HEK293T (cell line): ENCODE measurements at regions not wholly inside any gene's neighbourhood (a gene's known extent, or its start where the extent isn't known, plus 50 kb on each side); places are given as distances from the start of the nearest gene placed in this dataset.
"Not testable (repeated sequence)": the region's sequence is repeated elsewhere in the genome, so short reads cannot be mapped to it uniquely, and the experiment has no call there.

Experiments used
- CTCF ChIA-PET: fragments of 350-600 bp; formaldehyde crosslinking; extraction: SDS; loops from one replicate; lab custom pipeline; 2021; ENCODE audit warnings: antibody characterized with exemption, inconsistent platforms; lab: Yijun Ruan, JAX
- POLR2A ChIA-PET: fragments of 350-600 bp; formaldehyde crosslinking; extraction: SDS; loops from one replicate; lab custom pipeline; 2020; ENCODE audit warnings: antibody characterized with exemption, inconsistent platforms; lab: Yijun Ruan, JAX
- DNase-seq: peaks from one replicate; pipeline ENCODE4 v3.0.0; 2012; ENCODE audit warnings: mixed read lengths; ENCODE audit errors: extremely low spot score
- ARNT ChIP-seq: fragments of 450-650 bp; IDR thresholded peaks from 2 replicates; pipeline ENCODE4 v1.6.1; 2017; ENCODE audit warnings: mild to moderate bottlenecking
- BHLHE40 ChIP-seq: fragments of 450-650 bp; IDR thresholded peaks from 2 replicates; pipeline ENCODE4 v1.6.1; 2016; ENCODE audit warnings: mild to moderate bottlenecking, moderate library complexity, borderline replicate concordance
- CTBP1 ChIP-seq: fragments of 450-650 bp; IDR thresholded peaks from 2 replicates; pipeline ENCODE4 v1.6.1; 2016; ENCODE audit warnings: borderline replicate concordance
- ELF4 ChIP-seq: fragments of 450-650 bp; IDR thresholded peaks from 2 replicates; pipeline ENCODE4 v1.6.1; 2017; ENCODE audit warnings: antibody characterized with exemption
- FOXA1 ChIP-seq: fragments of 450-650 bp; IDR thresholded peaks from 2 replicates; pipeline ENCODE4 v1.6.1; 2016; ENCODE audit warnings: mild to moderate bottlenecking
- FOXK2 ChIP-seq: fragments of 450-650 bp; IDR thresholded peaks from 2 replicates; pipeline ENCODE4 v1.6.1; 2016; ENCODE audit warnings: mild to moderate bottlenecking
- FOXM1 ChIP-seq: fragments of 450-650 bp; IDR thresholded peaks from 2 replicates; pipeline ENCODE4 v1.6.1; 2017; ENCODE audit warnings: mild to moderate bottlenecking, borderline replicate concordance
- HDGF ChIP-seq: fragments of 450-650 bp; IDR thresholded peaks from 2 replicates; pipeline ENCODE4 v1.6.1; 2017; ENCODE audit warnings: antibody characterized with exemption, borderline replicate concordance
- L3MBTL2 ChIP-seq: fragments of 450-650 bp; conservative IDR thresholded peaks from 2 replicates; pipeline ENCODE4 v1.6.1; 2016; ENCODE audit warnings: mild to moderate bottlenecking
- LEF1 ChIP-seq: fragments of 450-650 bp; IDR thresholded peaks from 2 replicates; pipeline ENCODE4 v1.6.1; 2017; ENCODE audit warnings: mild to moderate bottlenecking, borderline replicate concordance
- NFRKB ChIP-seq: fragments of 450-650 bp; IDR thresholded peaks from 2 replicates; pipeline ENCODE4 v1.6.1; 2016; ENCODE audit warnings: mild to moderate bottlenecking, moderate library complexity
- SP1 ChIP-seq: fragments of 450-650 bp; IDR thresholded peaks from 2 replicates; pipeline ENCODE4 v1.6.1; 2017
- SUZ12 ChIP-seq: fragments of 450-650 bp; IDR thresholded peaks from 2 replicates; pipeline ENCODE4 v1.6.1; 2016; ENCODE audit warnings: mild to moderate bottlenecking
- TARDBP ChIP-seq: fragments of 450-650 bp; IDR thresholded peaks from 2 replicates; pipeline ENCODE4 v1.6.1; 2016
- ZNF384 ChIP-seq: fragments of 450-650 bp; IDR thresholded peaks from 2 replicates; pipeline ENCODE4 v1.6.1; 2016
- TF ChIP-seq, protein P1 (sequence below): fragments of 450-650 bp; IDR thresholded peaks from 2 replicates; pipeline ENCODE4 v1.6.1; 2016

DNA sequence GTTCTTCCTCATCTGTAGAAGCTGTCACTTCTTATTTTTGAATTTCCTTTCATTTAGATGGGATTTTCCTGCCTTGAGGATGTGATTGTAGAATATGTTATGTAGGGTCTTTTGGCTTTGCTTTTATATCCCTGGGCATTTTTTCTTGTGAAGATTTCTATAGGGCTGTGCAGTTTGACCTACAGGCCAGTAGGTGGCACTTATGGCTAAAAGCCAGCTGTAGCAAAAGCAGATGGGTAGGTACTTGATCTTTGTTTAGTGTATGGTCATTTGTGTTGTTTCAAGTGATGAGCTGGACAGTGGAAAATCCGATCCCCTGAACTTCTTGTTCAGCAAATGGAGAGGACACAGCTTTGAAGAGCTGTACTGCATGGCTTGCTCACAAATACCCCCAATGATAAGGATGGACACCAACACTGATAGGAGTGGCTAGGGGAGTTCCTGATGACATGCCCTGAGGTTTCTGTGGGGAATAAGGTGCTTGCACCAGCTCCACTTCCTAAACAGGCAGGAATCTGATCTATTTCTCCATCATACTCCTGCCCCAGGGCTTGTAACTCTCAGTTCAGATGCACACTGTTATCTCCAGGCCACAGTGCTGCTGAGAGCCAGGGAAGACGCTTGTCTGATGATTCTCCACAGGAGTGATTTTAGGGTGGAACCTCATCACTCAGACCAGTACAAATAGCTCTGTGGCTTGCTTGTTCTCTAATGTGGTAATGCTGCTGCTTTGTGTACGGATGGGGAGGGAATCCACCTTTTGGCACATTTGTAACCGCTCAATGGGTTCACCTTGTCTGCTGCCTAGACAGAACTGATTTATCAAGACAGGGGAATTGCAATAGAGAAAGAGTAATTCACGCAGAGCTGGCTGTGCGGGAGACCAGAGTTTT, 417.1 kb upstream of the MAGEB16 start:
- CTCF ChIA-PET: no interaction called here
- POLR2A ChIA-PET: no interaction called here
- TF ChIP-seq L3MBTL2 (no peak), NFRKB (no peak)
- peak; percentile 6 for DNase-seq

GRCh38 chrX:35381709-35382108, 416.4 kb upstream of the MAGEB16 start:
- CTCF ChIA-PET, DNase-seq, POLR2A ChIA-PET: not testable (repeated sequence)

DNA sequence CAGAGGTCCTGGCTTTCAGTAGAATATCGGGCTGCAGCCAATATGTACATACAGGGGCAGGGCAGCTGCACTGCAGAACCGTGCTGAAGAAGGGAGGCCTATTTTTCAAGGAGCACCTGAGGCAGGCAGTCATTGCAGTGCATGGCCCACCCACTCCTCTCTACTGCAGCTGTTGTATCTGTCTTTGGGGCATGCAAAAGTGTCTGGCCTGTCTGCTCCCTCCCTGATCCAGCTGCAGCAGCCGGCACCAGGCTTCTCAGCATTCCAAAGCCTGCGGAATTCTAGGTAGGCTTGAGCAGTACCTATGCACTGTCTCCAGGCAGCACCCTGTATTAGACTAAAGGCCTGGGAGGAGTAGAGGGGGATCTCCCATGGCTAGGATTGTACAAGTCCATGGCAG, 415.2 kb upstream of the MAGEB16 start:
- POLR2A ChIA-PET: no interaction called here

DNA sequence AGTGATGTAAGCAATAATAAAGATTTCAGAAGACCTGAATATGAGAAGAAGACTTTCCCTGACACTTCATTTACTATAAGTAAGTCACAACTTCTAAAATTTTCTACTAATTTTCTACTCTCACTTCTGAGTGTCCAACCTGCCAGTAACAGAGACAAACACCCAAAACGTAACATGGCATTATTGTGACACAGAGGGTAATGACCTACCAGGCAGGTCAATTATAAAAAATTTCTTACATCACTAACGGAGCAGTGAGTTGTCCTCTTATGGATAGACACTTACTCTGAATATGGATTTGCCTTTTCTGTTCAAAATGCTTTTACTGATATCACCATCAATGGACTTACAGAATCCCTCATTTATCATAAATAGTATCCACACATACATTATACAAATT, 405.9 kb upstream of the MAGEB16 start:
- no peak for TF ChIP-seq FOXK2
- no peak for TF ChIP-seq ARNT
- TF ChIP-seq FOXA1: no peak
- no peak for TF ChIP-seq HDGF
- TF ChIP-seq FOXM1: no peak
- no peak for TF ChIP-seq SP1
- no peak for TF ChIP-seq L3MBTL2
- TF ChIP-seq BHLHE40: no peak
- no peak for TF ChIP-seq ZNF384
- no peak for TF ChIP-seq SUZ12
- TF ChIP-seq ELF4: no peak
- no peak for TF ChIP-seq NFRKB
- TF ChIP-seq, protein P1, sequence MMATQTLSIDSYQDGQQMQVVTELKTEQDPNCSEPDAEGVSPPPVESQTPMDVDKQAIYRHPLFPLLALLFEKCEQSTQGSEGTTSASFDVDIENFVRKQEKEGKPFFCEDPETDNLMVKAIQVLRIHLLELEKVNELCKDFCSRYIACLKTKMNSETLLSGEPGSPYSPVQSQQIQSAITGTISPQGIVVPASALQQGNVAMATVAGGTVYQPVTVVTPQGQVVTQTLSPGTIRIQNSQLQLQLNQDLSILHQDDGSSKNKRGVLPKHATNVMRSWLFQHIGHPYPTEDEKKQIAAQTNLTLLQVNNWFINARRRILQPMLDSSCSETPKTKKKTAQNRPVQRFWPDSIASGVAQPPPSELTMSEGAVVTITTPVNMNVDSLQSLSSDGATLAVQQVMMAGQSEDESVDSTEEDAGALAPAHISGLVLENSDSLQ: no peak
- ChIA-PET CTCF (no interaction called here), POLR2A (no interaction called here)
- DNase-seq: no peak

More for the DNA sequence above, 415.2 kb upstream of the MAGEB16 start:
- TF ChIP-seq, protein P1: no peak
- TF ChIP-seq FOXA1 (no peak), FOXM1 (no peak), SUZ12 (no peak), L3MBTL2 (no peak), ELF4 (no peak), TARDBP (no peak), ZNF384 (no peak), BHLHE40 (no peak), LEF1 (no peak), HDGF (no peak), ARNT (no peak), CTBP1 (no peak), NFRKB (no peak), SP1 (no peak), FOXK2 (no peak)
- DNase-seq: no peak
- CTCF ChIA-PET: no interaction called here

- no peak for DNase-seq
- TF ChIP-seq FOXA1: no peak
- ChIA-PET POLR2A (no interaction called here), CTCF (no interaction called here)
Observed at GRCh38 chrX:35406386-35406785, 391.8 kb upstream of the MAGEB16 start.

GRCh38 chrX:35416782-35417181, 381.4 kb upstream of the MAGEB16 start:
- POLR2A ChIA-PET: no interaction called here

GRCh38 chrX:35432056-35432455, 366.1 kb upstream of the MAGEB16 start:
- TF ChIP-seq FOXM1 (no peak), FOXK2 (no peak), HDGF (no peak), ARNT (no peak), LEF1 (no peak), SP1 (no peak), SUZ12 (no peak), L3MBTL2 (no peak), ZNF384 (no peak), ELF4 (no peak), NFRKB (no peak)
- TF ChIP-seq, protein P1: no peak
- no peak for DNase-seq
- CTCF ChIA-PET: no interaction called here
- POLR2A ChIA-PET: no interaction called here

More at GRCh38 chrX:35416782-35417181, 381.4 kb upstream of the MAGEB16 start:
- DNase-seq: no peak
- CTCF ChIA-PET: interaction anchor here (0.6 kb wide), 1 partner anchor 514 kb away, joined by 4 read pairs; no protein-coding TSS in a partner anchor
- TF ChIP-seq, protein P1: no peak
- TF ChIP-seq ARNT: no peak
- no peak for TF ChIP-seq ZNF384
- TF ChIP-seq TARDBP: no peak
- TF ChIP-seq FOXK2: no peak
